ENCODE measurements at regions not wholly inside any gene's neighbourhood (a gene's known extent, or its start where the extent isn't known, plus 50 kb on each side); places are given as distances from the start of the nearest gene placed in this dataset.

DNA sequence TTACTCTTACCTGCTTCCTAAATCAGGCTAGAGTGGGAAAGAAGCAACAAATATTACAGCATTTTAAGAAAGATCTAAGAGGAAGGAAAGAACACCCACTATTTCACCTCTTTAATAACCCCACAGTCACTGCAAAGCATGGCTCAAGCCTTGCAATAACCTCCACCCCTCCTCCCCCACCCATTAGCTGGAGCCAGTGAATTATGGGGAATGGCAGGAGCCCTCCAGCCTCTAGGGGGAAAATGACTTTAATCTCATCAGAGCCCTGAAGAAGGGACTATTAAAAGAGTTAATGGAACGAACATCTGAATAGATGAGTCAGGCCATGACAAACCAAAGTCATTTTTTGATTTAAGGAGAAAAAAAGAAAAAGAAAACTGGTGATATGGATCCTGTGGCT lies 630.7 kb upstream of the PLXNA2 start:
- POLR2A ChIA-PET = no interaction called here
- H3K4me3 ChIP-seq (ENCODE audit: low read depth, low read length) = no peak overlapping the region
- no peak overlapping the region for H3K27ac ChIP-seq (ENCODE audit: extremely low read depth, low read depth, low read length)
- H3K4me1 ChIP-seq (ENCODE audit: control insufficient read depth, insufficient read depth, low read length) = peaks cover 2% of the 10 kb centered on the region; the same call in 1 of the 2 replicates
- H3K36me3 ChIP-seq (ENCODE audit: control insufficient read depth in 2 of 2, insufficient read depth in 1 of 2, low read length in 2 of 2) = no peaks in the 10 kb centered on the region
- CTCF ChIA-PET = interaction anchor here (0.5 to 0.7 kb wide), 3 partner anchors 45 to 138 kb away, joined by 3 to 5 read pairs (median 3); no protein-coding TSS in a partner anchor
- TF ChIP-seq ZNF560 (tag by site-specific recombination; IDR thresholded peaks at IDR 0.05; ENCODE audit: borderline replicate concordance) (no peak), OSR2 (tag by site-specific recombination; IDR thresholded peaks at IDR 0.05) (no peak), ZNF404 (tag by site-specific recombination; IDR thresholded peaks at IDR 0.05) (no peak), ZNF610 (tag by site-specific recombination; IDR thresholded peaks at IDR 0.05; ENCODE audit: borderline replicate concordance) (no peak), ZNF132 (tag by site-specific recombination; IDR thresholded peaks at IDR 0.05; ENCODE audit: borderline replicate concordance) (no peak), YY2 (tag by site-specific recombination; IDR thresholded peaks at IDR 0.05) (no peak)
- TF ChIP-seq, protein P1, sequence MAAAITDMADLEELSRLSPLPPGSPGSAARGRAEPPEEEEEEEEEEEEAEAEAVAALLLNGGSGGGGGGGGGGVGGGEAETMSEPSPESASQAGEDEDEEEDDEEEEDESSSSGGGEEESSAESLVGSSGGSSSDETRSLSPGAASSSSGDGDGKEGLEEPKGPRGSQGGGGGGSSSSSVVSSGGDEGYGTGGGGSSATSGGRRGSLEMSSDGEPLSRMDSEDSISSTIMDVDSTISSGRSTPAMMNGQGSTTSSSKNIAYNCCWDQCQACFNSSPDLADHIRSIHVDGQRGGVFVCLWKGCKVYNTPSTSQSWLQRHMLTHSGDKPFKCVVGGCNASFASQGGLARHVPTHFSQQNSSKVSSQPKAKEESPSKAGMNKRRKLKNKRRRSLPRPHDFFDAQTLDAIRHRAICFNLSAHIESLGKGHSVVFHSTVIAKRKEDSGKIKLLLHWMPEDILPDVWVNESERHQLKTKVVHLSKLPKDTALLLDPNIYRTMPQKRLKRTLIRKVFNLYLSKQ (tag by site-specific recombination; IDR thresholded peaks at IDR 0.05; ENCODE audit: borderline replicate concordance) = no peak
- TF ChIP-seq, protein P2, sequence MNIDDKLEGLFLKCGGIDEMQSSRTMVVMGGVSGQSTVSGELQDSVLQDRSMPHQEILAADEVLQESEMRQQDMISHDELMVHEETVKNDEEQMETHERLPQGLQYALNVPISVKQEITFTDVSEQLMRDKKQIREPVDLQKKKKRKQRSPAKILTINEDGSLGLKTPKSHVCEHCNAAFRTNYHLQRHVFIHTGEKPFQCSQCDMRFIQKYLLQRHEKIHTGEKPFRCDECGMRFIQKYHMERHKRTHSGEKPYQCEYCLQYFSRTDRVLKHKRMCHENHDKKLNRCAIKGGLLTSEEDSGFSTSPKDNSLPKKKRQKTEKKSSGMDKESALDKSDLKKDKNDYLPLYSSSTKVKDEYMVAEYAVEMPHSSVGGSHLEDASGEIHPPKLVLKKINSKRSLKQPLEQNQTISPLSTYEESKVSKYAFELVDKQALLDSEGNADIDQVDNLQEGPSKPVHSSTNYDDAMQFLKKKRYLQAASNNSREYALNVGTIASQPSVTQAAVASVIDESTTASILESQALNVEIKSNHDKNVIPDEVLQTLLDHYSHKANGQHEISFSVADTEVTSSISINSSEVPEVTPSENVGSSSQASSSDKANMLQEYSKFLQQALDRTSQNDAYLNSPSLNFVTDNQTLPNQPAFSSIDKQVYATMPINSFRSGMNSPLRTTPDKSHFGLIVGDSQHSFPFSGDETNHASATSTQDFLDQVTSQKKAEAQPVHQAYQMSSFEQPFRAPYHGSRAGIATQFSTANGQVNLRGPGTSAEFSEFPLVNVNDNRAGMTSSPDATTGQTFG (tag by site-specific recombination; IDR thresholded peaks at IDR 0.05; ENCODE audit: borderline replicate concordance) = no peak
- no peaks in the 10 kb centered on the region for H3K9me3 ChIP-seq (ENCODE audit: control insufficient read depth, insufficient read depth, low read depth, low read length)

DNA sequence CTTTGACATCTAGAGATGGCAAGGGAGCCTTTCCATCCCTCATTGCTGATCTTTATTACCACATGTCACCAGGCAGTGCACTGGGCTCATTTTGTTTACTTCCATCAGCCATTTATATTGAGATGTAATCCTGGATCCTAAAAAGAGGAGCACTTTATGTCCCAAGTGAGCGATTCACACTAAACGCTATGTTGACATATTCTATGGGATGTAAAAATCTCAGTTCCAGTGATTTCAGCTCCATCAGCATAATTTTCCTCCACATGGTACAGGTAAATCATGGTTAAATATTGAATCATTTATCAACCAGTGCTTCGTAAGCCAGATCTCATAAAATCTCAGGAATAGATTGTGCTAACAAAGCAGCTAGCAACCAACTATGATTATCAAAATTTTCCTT lies 634.8 kb upstream of the PLXNA2 start:
- no peak overlapping the region for H3K4me3 ChIP-seq (ENCODE audit: low read depth, low read length)
- H3K9me3 ChIP-seq (ENCODE audit: control insufficient read depth, insufficient read depth, low read depth, low read length) = no peaks in the 10 kb centered on the region
- no peak for TF ChIP-seq SP2 (tag by site-specific recombination; IDR thresholded peaks at IDR 0.05)
- CTCF ChIA-PET = no interaction called here
- no peak overlapping the region for H3K27ac ChIP-seq (ENCODE audit: extremely low read depth, low read depth, low read length)
- POLR2A ChIA-PET = no interaction called here
- H3K36me3 ChIP-seq (ENCODE audit: control insufficient read depth in 2 of 2, insufficient read depth in 1 of 2, low read length in 2 of 2) = no peaks in the 10 kb centered on the region
- H3K4me1 ChIP-seq (ENCODE audit: control insufficient read depth, insufficient read depth, low read length) = peaks cover 4% of the 10 kb centered on the region; the same call in 1 of the 2 replicates

DNA sequence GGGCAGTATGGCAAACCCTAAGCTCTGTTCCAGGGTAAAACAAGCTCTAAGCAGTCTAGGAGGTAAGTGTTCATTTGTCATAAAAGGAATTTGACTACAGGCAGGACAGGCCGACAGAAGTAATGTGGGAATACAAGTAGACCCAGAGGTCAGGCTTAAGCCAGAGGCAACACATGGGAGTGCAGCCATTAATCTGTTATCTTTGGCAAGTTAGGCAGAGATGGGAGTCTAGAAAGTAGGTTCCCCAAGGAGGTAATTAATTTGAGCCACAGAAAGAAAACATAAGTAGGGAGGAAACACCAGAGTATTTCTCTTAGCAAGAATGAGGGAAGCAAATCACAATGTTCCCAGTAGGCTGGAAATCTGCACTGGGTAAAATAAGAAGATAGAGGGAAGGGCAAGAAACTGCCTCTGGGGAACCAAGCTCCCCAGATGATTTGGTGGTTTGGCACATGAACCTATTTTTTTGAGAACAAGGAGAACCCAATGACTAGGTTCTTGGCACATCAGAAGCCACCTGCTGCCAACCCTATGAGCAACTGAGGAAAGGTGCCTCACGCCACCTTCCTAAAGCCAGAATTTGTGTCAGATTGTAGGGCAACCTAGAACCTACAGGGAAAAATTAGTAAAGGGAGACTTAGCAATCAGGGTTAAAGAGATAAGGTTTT lies 636.4 kb upstream of the PLXNA2 start:
- Histone ChIP-seq H3K4me1 (ENCODE audit: control insufficient read depth, insufficient read depth, low read length) (peaks cover 8% of the 10 kb centered on the region), H3K4me3 (ENCODE audit: low read depth, low read length) (no peak overlapping the region), H3K9me3 (ENCODE audit: control insufficient read depth, insufficient read depth, low read depth, low read length) (no peaks in the 10 kb centered on the region), H3K36me3 (ENCODE audit: control insufficient read depth in 2 of 2, insufficient read depth in 1 of 2, low read length in 2 of 2) (no peaks in the 10 kb centered on the region), H3K27ac (ENCODE audit: extremely low read depth, low read depth, low read length) (no peak overlapping the region)
- POLR2A ChIA-PET = no interaction called here
- CTCF ChIA-PET = interaction anchor here (0.5 kb wide), 1 partner anchor 438 kb away, joined by 3 read pairs; no protein-coding TSS in a partner anchor
- no peak for TF ChIP-seq ZNF391 (tag by site-specific recombination; IDR thresholded peaks at IDR 0.05; ENCODE audit: borderline replicate concordance, low read depth)
- TF ChIP-seq ZNF510 (tag by site-specific recombination; IDR thresholded peaks at IDR 0.05; ENCODE audit: insufficient replicate concordance) = no peak
- TF ChIP-seq ZNF777 (tag by site-specific recombination; IDR thresholded peaks at IDR 0.05; ENCODE audit: borderline replicate concordance) = no peak
- no peak for TF ChIP-seq ZNF138 (tag by site-specific recombination; IDR thresholded peaks at IDR 0.05; ENCODE audit: borderline replicate concordance)
- TF ChIP-seq SP7 (tag by site-specific recombination; IDR thresholded peaks at IDR 0.05) = peak; percentile 33; the same call in 1 of the 2 replicates
- TF ChIP-seq, protein P1 (tag by site-specific recombination; IDR thresholded peaks at IDR 0.05; ENCODE audit: borderline replicate concordance) = no peak
- no peak for TF ChIP-seq ZNF10 (tag by site-specific recombination; IDR thresholded peaks at IDR 0.05)
- no peak for TF ChIP-seq ZFP37 (tag by site-specific recombination; IDR thresholded peaks at IDR 0.05)
- TF ChIP-seq, protein P3, sequence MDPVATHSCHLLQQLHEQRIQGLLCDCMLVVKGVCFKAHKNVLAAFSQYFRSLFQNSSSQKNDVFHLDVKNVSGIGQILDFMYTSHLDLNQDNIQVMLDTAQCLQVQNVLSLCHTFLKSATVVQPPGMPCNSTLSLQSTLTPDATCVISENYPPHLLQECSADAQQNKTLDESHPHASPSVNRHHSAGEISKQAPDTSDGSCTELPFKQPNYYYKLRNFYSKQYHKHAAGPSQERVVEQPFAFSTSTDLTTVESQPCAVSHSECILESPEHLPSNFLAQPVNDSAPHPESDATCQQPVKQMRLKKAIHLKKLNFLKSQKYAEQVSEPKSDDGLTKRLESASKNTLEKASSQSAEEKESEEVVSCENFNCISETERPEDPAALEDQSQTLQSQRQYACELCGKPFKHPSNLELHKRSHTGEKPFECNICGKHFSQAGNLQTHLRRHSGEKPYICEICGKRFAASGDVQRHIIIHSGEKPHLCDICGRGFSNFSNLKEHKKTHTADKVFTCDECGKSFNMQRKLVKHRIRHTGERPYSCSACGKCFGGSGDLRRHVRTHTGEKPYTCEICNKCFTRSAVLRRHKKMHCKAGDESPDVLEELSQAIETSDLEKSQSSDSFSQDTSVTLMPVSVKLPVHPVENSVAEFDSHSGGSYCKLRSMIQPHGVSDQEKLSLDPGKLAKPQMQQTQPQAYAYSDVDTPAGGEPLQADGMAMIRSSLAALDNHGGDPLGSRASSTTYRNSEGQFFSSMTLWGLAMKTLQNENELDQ (tag by site-specific recombination; IDR thresholded peaks at IDR 0.05; ENCODE audit: low read depth) = no peak
- TF ChIP-seq ZNF585B (tag by site-specific recombination; IDR thresholded peaks at IDR 0.05) = no peak
- no peak for TF ChIP-seq ZNF555 (tag by site-specific recombination; conservative IDR thresholded peaks at IDR 0.05)
- TF ChIP-seq GLIS1 (tag by site-specific recombination; IDR thresholded peaks at IDR 0.05) = peak; percentile 73
- TF ChIP-seq OSR2 (tag by site-specific recombination; IDR thresholded peaks at IDR 0.05) = peak; percentile 57
